Heart right ventricle (tissue), 16 donors: ENCODE measurements at regions not wholly inside any gene's neighbourhood (a gene's known extent, or its start where the extent isn't known, plus 50 kb on each side); places are given as distances from the start of the nearest gene placed in this dataset.
"Not testable (repeated sequence)": the region's sequence is repeated elsewhere in the genome, so short reads cannot be mapped to it uniquely, and the experiment has no call there.

Experiments
- ATAC-seq, 8 donors: fragments of 200-7000 bp; cut with Tn5 transposase; one replicate each; pipeline ENCODE4 v1.9.1; 2020; ENCODE audit warnings: mild to moderate bottlenecking in 8 of 8, moderate library complexity in 8 of 8, moderate number of reproducible peaks in 1 of 8
- DNase-seq, 2 donors: peaks; one replicate each; pipeline ENCODE4 v3.0.0-alpha.2; 2020
- H3K27ac ChIP-seq, 10 donors: fragments of 200-600 bp; sonication (generic) in 2 of 10; one replicate each; pipeline versions ENCODE4 v1.5.0 to v1.8.0; 2020 to 2022; ENCODE audit warnings: mild to moderate bottlenecking in 3 of 10
- H3K27me3 ChIP-seq, 7 donors: fragments of 200-600 bp; one replicate each; pipeline ENCODE4 v1.8.0; 2021 to 2022; ENCODE audit warnings: mild to moderate bottlenecking in 2 of 7
- H3K36me3 ChIP-seq, 9 donors: fragments of 200-600 bp; sonication (generic) in 1 of 9; one replicate each; pipeline versions ENCODE4 v1.5.0 to v1.8.0; 2020 to 2022; ENCODE audit warnings: mild to moderate bottlenecking in 2 of 9
- H3K4me1 ChIP-seq, 9 donors: fragments of 200-600 bp; sonication (generic) in 1 of 9; one replicate each; pipeline versions ENCODE4 v1.5.0 to v1.8.0; 2020 to 2022; ENCODE audit warnings: mild to moderate bottlenecking in 4 of 9
- H3K4me3 ChIP-seq, 10 donors: fragments of 200-600 bp; sonication (generic) in 2 of 10; one replicate each; pipeline versions ENCODE4 v1.5.0 to v1.8.0; 2020 to 2022; ENCODE audit warnings: mild to moderate bottlenecking in 7 of 10, moderate library complexity in 2 of 10
- H3K9me3 ChIP-seq, 11 donors: fragments of 200-600 bp in 10 of 11; sonication (generic) in 2 of 11; one replicate each; pipeline versions ENCODE4 v1.5.0 to v1.8.0; 2013 to 2022; ENCODE audit warnings: mild to moderate bottlenecking in 2 of 11, control low read depth in 1 of 11, moderate library complexity in 1 of 11
- CTCF ChIP-seq, 9 donors: fragments of 200-600 bp; sonication (generic) in 2 of 9; IDR thresholded peaks; one replicate each; pipeline versions ENCODE4 v1.5.0 to v1.8.0; 2021 to 2022; ENCODE audit warnings: antibody characterized with exemption in 9 of 9, mild to moderate bottlenecking in 5 of 9, moderate library complexity in 1 of 9
- WGBS, 2 donors: extraction: QIAGEN DNeasy Blood & Tissue Kit; methylation state at CpG; one replicate each; pipeline ENCODE4 v1.1.7; 2013; ENCODE audit warnings: inconsistent platforms in 1 of 2; 5-methylcytosine and 5-hydroxymethylcytosine counted together
- intact Hi-C, 10 donors: fragments of 100-400 bp; cut with DNase I; formaldehyde crosslinking; loops; one replicate each; pipeline versions ENCODE4 v1.11.1 to v1.14.2; 2022
- donor health status: Arrhythmogenic right ventricular cardiomyopathy.
- donor health status: ischemic (EF 13 %, LVEDD 7.1; RV severe dilation, severe dysfunction).
- donor health status: healthy with polysubstance abuse.
- donor health status: DM: no; HTN: yes; CAD: no.
- donor health status: DM: no; HTN: no; CAD: no.
- donor health status: ischemic (EF 25% LVEDD 6.9; RV normal size, moderate dysfunction).
- donor health status: ischemic (EF 25% LVEDD 5.7; RV mildly dilated, moderate dysfunction).
- donor health status: healthy.
- donor health status: DM: yes; HTN: yes; CAD: no.
- donor health status: Ischemic cardiomyopathy.
- donor health status: ischemic (EF 35%, LVEDD 5.7; RV mildly dilated, moderate dysfunction).
- donor health status: nonischemic (EF 11% LVEDD 7.7; RV severe dilation, severe dysfunction).
- donor health status: DM: yes; HTN: yes; CAD: no.
- donor health status: PGD.
- donor health status: ischemic (EF 29% LVEDD 5.4; RV normal size, mild dysfunction).
- donor health status: nonischemic (EF 23%, LVEDD 6.1; RV moderate dilation, normal function).

- H3K27me3 ChIP-seq = peaks cover 0 to 3% (median 0%) of the 10 kb centered on the region in 7 donors
- intact Hi-C loops = no loop called here
- 89 to 92% methylated on average over 19 of the region's 19 CpGs for WGBS, 2 donors
- no peaks in the 10 kb centered on the region for H3K36me3 ChIP-seq
- no peak for ATAC-seq
- no peak overlapping the region for H3K4me3 ChIP-seq
- no peak for TF ChIP-seq CTCF (IDR thresholded peaks at IDR 0.05)
- DNase-seq = no peak
- peaks cover 5 to 38% (median 12%) of the 10 kb centered on the region in 9 donors for H3K4me1 ChIP-seq
- H3K9me3 ChIP-seq = peaks cover 0 to 22% (median 8%) of the 10 kb centered on the region in 11 donors
- H3K27ac ChIP-seq = no peak overlapping the region
Measured at GRCh38 chr6:169857343-169858292, 106.2 kb downstream of the ERMARD start.

GRCh38 chr6:169856442-169857342, 105.3 kb downstream of the ERMARD start:
- H3K4me1 ChIP-seq = peaks cover 1 to 36% (median 19%) of the 10 kb centered on the region in 9 donors
- intact Hi-C loops, ATAC-seq, H3K27ac ChIP-seq, H3K4me3 ChIP-seq, DNase-seq, H3K27me3 ChIP-seq, H3K36me3 ChIP-seq: not testable (repeated sequence)
- WGBS, 2 donors = 92 to 93% methylated on average over 48 to 49 of the region's 49 CpGs
- peaks cover 0 to 22% (median 8%) of the 10 kb centered on the region in 11 donors for H3K9me3 ChIP-seq

GRCh38 chr6:169854813-169855212, 103.4 kb downstream of the ERMARD start:
- 93 to 95% methylated on average over 4 of the region's 4 CpGs for WGBS, 2 donors
- ATAC-seq = no peak
- Histone ChIP-seq H3K27me3 (no peaks in the 10 kb centered on the region), H3K9me3 (peaks cover 0 to 22% (median 8%) of the 10 kb centered on the region in 11 donors), H3K36me3 (no peaks in the 10 kb centered on the region), H3K4me3 (no peak overlapping the region), H3K27ac (no peak overlapping the region), H3K4me1 (peaks cover 0 to 29% (median 20%) of the 10 kb centered on the region in 9 donors)
- DNase-seq = no peak
- TF ChIP-seq CTCF (IDR thresholded peaks at IDR 0.05) = no peak
- intact Hi-C loops = loop anchor here in 3 of 10 donors (5.0 kb wide), 1 partner anchor 52 kb away; no protein-coding TSS in a partner anchor

GRCh38 chr6:169854083-169854725, 102.8 kb downstream of the ERMARD start:
- Histone ChIP-seq H3K27me3 (no peaks in the 10 kb centered on the region), H3K9me3 (peaks cover 0 to 22% (median 8%) of the 10 kb centered on the region in 11 donors), H3K36me3 (no peaks in the 10 kb centered on the region), H3K4me3 (no peak overlapping the region), H3K4me1 (peaks cover 0 to 26% (median 20%) of the 10 kb centered on the region in 9 donors), H3K27ac (peak overlapping the region in 2 of 10 donors; percentile 26 to 31)
- DNase-seq (no peak), ATAC-seq (no peak)
- WGBS, 2 donors = 96% methylated on average over 12 of the region's 12 CpGs
- intact Hi-C loops = loop anchor here in 3 of 10 donors (5.0 kb wide), 1 partner anchor 53 kb away; no protein-coding TSS in a partner anchor
- no peak for TF ChIP-seq CTCF (IDR thresholded peaks at IDR 0.05)
